Activated CD8-positive, alpha-beta memory T cell treated with anti-CD3 and anti-CD28 coated beads for 1 hour (primary cell): ENCODE measurements at regions not wholly inside any gene's neighbourhood (a gene's known extent, or its start where the extent isn't known, plus 50 kb on each side); places are given as distances from the start of the nearest gene placed in this dataset.
A peak's percentile ranks its signal among the peaks of the same experiment; 100 is the strongest.

Experiments
- DNase-seq, 2 donors: peaks; one replicate each; pipeline ENCODE4 v3.0.0-alpha.2; 2020; ENCODE audit warnings: low read depth in 1 of 2; ENCODE audit errors: extremely low read depth in 1 of 2

DNA sequence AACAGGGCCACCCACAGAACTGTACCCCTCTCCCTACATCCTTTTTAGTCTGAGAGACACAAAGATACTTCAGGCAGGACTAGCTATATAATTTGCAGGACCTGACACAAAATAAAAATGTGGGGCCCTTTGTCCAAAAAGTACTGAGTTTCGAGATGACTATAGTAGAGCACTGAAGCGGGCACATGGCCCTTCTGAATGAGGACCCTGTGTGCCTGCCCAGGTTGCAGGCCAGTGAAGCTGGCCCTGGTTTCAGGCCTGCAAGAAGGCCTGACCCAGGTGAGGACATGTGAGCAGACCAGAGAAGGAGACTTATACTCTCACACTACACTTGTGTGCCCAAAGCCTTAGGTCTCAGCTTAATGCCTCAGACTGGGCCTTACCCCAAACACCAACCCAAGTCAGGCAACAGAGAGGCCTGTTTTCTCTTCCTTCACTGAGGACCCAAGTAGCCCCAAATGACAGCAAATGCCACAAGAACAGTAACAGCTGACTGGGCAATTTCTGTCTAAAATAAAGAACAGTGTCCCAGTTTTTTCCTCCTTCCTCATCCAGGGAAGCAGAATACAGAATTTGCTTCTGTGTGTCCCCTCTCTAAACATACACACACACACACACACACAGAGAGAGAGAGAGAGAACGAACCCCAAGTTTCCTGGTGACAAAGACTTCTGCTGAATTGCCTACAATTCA, 100.9 kb upstream of the ARHGEF3 start:
- no peak for DNase-seq

DNA sequence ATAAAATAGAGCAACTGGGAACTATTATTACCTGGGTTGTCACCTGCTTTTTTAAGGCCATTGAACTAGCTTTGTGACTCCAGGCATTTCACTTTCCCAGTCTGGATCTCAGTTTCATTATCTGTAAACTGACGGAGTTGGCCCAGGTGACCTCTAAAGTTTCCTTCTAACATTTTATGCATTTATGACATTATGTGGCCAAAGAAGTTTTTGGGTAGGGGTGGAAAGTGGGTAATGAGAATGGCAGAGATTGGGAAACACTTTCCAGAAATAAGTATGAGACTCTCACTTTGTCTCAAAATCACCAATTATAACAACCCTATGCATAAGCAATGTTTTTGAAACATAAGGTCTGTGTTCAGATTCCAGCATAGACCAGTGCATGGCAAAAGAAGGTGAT, 99.1 kb upstream of the ARHGEF3 start:
- no peak for DNase-seq

DNA sequence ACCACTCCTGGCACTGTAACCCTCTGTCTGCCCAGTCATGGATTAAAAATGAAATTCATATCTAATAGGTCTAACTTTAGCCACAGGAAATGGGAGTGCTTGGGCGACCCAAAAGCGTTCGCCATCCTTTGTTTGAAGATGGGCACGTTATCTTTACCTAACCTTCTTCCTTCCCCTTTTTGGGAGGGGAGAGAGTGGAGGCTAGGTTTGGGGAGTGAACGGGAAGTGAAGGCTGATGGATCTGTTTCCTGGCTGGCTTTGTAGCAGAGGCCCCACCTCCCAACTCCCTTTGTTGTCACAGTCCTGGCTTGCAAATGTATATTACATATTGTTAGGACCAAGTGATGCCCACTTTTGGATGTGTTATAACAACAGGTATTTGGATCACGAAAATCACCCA, 98.1 kb upstream of the ARHGEF3 start:
- no peak for DNase-seq

DNA sequence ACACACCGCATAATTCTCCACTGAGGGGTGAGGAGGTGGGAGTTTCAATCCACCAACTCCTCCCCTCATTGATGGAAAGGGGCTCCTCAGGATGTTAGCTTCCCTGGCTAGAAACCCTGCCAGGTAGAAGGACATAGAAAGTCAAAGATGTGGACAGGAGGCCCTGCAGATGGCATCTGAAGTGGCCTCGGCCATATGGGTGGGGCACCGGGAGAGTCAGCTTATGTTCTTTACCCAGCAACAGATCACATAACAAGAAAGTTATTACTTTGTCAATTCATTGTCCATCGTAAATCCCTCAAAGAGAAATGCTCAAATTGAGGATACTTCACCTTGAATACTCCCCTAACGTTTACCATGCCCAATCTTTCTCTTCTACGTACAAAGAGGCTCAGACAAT, 97.3 kb upstream of the ARHGEF3 start:
- DNase-seq: no peak

DNA sequence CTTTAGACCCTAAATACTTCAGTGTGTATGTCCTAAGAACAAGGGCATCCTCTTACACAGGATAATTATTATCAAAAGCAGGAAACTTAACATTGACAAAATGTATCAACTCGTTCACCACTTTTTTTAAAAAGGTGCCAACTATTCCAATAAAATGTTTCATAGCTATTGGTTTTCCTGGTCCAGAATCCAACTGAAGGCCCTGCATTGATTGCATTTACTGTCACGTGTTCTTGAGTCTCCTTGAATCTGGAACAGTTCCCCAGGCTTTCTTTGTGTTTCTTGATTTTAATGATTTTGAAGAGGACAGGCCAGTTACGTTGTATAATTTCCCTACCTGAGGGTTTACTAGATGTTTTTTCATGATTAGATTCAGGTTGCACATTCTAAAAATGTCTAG, 94.6 kb upstream of the ARHGEF3 start:
- DNase-seq: no peak

DNA sequence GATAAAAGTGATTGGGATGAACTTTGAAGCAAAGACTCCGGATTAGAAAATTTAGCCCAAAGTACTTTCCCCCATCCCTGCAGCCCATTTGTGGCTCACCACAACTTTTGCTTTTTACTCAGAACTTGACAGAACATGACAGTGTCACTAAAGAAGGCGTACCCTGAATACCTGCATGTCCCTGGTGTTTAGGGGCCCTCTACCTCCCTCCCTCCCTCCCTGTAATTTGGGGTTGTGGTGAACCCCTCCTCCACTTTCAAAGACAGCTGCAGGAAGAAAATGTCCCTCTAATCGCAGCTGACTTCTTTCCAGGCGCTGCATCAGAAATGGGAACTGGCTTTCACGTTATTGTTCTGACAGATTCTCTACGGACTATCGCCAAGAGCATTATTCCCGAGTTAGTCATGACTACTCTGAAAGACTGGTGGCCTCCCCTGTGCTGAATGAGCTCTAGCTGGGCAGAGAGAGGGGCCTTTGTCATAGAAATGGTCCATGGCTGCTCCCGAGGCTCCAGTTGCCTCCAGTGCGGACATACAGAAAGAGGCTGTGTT, 93.2 kb upstream of the ARHGEF3 start:
- no peak for DNase-seq

DNA sequence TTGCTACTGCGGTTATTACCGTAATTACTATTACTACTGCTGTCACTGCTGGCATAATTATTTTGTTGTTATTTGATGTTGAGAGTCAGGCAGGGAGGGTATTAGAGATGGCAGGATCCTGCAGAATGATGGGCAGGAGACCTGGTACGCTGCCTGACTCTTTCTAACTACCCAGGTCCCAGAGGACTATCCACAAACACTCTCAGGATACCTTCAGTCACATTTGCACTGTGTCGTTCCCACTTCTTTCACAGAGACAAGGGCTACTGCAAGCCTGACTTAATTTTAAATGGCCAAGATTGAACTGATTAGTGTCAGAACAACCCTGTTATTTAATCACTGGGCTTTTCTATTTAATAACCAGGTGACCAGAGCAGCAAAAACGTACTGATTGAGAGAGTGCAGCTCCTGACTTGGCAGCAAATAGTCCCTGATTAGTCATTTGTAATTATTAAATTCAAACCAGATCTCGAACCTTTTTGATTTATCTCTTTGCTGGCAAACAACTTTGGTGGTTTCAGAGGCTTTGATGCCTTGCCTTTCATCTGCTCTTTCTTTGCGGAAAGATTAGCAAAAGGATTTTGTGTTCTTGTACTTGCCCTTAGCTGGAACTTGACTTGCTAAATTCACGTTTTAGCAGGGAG, 88.8 kb upstream of the ARHGEF3 start:
- DNase-seq: no peak

DNA sequence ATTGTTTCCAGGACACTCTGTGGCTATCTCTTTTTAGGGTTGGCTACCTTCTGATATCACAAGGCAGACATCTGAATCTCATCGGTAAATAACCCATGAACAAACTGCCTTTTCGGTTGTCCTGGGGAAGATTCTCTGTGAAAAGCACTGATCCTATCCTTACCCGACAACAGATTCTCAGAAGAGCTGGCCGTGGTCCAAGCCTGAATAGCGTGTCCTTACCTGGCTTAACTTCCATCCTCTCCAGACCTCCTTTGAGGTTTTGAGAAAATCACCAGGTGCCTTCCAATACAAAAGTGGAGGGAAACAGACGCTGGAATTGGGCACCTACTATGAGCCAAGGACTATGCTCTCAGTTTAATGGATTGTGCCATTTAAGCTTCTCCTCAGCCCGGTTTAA, 87.4 kb upstream of the ARHGEF3 start:
- no peak for DNase-seq

DNA sequence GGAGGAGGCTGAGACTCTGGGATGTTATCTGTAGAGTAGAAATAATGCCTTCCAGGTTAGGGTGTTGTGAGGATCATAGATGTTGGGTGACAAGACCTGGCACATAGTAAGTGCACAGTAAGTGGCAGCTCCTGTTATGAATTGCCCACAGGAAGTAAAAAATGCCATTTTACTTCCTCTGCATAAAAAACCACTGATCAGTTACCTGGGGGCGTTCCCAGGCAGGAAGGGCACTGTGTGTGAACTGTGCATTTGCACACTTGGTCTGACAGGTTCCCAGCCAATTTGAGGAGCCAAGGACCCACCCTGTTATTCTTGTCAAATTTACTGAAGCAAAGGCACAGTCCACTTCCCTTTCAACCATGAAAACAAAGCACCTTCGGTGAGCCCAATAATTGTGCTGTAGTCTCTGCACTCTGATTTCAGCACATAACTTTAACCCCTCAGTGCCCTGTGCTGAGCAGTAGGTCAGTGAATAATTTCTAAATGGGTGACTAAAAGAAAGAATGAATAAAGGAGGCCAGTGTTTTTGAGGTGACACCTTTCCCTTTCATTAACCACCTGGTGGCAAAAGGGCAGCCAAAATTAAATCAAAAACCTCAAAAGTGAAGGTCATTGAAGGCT, 85.8 kb upstream of the ARHGEF3 start:
- no peak for DNase-seq

DNA sequence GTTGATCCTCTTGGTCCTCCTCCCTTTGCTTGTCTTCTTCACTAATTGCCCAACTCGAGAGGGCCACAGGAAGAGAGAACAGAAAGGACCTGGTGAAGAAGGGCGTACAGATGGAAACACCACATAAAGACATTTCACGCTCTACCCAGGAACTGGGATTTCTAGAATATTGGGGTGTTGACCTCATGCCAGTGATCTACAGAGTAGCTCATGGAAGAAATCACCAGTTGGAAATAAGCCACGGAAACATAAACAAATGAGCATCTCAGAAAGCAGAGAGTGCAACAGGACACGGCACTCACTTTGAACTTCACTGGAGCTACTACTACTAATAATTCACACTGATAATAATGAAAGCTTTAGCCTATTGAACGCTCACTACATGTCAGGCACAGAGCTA, 84.6 kb upstream of the ARHGEF3 start:
- DNase-seq: no peak

DNA sequence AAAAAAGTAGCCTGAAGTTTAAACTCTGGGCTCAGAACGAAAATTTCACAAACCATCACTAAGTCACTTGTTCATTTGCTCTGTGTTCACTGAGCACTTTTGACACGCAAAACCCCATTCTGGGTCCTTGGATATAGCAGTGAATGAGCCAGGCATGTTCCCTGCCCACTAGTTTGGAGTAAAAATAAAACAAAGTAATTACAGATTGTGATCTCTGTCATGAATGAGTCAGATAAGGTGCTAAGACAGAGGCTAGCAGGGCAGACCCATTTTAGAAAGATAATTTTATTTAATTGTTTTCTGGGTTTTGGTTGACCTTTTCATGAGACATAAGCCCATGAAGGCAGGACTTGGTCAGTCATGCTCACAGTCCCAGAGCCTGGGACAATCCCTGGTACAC, 84.1 kb upstream of the ARHGEF3 start:
- DNase-seq: no peak

DNA sequence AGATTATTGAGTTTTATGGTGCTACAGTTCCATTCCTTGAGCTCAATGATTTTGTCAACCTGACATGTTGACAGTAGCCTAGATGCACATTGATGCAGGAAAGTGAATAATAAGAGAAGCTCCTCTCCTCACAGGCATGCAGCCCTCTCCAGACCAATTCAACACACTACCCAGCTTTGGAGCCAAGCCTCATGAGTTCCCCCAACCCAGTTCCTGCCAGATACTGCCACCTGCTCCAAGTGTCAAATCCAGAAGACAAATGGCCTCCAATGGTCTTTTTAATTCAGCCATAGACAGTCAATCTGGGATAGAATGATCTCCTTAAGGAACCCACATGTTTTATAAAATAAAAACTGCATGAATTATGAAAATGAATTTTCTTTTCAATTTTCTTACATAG, 83.7 kb upstream of the ARHGEF3 start:
- no peak for DNase-seq

DNA sequence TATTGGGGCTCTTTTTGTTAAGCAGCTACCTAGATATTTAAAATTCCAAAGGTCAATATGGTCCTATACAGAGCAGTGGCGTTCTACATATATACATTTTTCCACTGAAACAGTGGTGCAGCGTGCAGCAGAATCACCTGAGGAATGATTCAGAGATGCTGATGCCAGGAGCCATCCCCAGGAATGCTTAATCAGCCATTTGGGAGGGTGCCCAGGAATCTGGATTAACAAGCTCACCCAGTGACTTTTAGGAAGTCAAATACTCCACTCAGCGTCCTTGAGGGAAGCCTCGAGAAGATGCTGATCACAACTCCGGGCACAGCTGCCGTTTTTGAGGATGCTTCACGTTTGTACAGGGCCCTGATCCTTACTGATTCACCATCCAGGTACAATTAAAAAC, 82.6 kb upstream of the ARHGEF3 start:
- no peak for DNase-seq

DNA sequence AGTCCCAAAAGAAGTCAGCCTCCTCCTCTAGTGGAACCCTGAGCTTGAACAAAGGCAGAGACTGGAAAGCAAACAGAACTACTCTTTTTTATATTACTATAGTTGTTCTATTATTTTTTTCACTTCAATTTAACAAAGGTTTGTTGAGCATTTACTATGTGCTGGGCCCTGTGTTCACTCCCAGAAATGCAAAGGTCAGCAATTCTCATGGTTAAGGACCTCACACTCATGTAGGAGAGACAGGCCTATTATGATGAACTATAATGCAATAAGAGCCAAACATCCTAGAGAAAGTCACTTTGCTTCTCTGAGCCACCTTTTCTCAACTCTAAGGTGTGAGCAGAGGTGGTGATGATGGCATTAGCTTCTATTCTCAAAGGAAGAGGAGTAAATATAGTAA, 82.1 kb upstream of the ARHGEF3 start:
- no peak for DNase-seq

DNA sequence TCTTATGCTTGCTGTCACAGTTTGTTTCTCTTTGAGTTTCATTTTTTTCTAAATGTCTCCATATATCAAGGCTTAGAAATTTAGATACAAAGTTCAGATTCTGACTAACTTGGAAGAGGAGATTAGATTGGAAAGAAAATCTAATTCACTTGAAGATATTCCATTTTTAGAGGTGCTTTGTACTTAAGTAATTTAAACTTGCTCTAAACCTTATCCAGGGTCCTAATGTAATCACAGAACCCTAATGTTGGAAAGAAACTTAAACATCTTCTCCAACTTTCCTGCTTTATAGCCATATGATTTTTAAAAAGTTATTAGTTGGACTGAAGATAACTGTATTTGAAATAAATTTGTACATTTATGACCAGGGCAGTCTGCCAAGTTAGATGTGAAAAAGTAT, 81.1 kb upstream of the ARHGEF3 start:
- DNase-seq: no peak

DNA sequence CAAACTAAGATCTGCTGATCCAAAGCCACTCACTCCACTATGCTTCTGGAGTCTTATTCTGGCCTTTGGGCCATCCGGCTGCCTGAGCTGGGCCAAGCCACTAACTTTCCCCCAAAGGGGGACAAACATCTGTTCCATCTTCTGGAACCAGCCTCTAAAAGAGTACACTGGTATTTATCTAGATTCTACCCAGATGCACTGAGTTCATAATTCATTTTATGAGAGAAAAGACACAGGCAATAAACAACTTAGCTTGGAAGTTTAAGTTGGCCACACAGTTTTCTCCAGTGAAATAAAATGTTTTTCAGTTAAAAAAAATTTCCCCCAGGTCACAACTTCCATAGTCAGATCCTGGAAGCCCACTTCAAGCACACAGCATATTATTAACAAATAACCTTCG, 80.1 kb upstream of the ARHGEF3 start:
- no peak for DNase-seq

DNA sequence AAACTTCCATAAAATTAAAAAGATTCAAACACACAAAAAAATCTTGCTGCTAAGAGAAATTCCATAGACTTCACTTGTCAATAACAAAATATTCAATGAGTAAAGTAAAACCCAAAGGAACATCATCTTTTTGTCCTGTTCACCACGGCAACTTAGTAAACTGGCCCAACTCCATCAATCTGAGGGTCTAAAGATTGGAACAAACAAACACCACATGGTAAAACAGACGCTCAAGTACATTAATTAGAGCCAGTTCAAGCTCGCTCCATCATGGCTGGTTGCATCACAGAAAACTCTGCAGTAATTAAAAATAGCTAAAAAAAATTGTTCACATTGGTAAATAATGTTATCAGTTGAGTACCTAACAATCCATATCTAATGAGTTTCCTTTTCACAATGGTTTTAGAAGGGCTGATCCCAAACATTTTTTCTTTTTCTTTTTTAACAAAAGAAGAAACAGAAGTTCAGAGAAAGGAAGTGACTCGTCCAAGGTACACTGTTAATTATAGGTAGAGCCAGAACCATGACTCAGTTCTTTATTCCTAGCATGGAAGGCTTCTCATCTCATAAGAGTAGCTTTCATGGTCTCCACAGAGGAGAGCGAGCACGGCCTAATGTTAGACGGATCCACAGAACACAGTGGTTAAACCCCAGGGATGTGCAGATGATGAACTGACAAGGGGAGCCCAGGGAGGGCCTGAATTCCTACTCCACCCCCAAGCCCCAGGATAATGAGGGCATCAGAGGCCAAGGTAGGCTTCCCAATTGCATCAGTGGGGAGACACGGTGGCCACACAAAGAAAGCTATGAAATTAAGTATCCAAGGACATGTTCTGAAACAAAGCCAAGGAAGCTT, 79.2 kb upstream of the ARHGEF3 start:
- no peak for DNase-seq

DNA sequence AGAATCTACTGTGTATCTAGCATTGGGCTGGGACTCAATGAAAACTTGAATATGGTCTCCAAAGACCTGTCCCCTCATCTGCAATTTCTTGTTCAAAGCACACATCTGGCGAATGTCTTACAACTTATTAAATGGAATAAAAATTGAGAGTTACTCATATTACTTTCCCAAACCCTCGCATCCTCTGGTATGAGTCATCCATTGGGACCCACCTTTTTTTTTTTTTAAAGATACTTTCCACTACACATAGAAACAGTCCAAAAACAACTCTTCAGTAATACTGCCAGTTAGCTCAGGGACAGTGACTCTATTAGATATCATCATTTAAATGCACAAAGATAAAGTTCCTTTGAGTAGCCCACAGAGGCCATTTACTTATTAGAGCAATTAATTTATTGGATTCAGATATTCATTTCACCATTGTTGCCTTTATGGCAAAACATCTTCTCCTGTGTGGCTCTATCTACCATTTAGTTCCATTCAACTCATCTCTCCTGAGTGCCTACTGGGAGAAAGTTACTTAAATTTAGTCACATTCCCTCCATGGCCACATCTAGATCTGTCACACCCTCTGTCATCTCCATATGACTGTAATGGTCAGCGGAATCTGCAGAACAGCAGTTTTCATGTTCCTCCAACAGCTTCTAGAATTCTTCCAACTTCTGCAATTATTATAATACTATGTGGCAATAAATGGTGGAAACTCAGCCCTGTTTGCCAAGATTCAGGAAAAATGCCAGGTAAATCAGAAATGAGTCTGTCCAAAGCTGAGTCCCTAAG, 77.9 kb upstream of the ARHGEF3 start:
- DNase-seq: no peak

DNA sequence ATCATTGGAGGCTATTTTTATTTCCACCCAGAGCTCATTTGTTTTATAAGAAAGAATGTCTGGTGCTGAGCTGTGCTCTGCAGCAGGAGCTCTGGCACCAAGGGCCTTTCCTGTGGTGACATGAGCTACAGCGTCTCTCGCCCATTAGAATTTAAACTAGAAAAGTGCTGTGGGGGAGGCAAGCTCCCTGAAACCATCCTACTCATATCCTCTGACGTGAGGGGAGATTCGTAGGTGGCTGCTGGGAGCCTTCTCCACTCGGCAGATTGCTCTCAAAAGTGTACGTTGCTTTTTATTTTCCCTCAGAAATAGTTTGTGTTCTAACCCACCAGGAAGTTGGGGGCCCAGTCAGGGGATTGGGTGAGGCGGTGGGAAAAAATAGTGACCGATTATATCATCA, 76.3 kb upstream of the ARHGEF3 start:
- DNase-seq: peak in 1 of 2 donors; percentile 8

DNA sequence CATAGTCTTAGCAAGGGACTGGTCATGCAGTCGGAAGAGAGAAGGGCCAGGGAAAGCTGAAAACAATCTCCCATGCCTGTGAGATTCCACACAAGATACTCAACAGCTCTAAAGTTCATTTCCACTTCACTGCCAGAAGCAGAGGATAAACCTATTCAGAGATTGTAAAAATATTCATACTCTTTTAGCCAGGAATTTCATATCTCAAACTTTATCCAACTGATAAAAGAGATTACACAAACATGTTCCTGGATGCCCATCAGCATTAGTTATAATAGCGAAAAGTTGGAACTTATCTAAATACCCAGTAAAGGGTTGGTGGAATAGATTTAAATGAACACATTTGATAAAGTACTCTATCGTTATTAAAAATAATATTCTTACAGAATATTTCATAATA, 75.2 kb upstream of the ARHGEF3 start:
- DNase-seq: no peak

DNA sequence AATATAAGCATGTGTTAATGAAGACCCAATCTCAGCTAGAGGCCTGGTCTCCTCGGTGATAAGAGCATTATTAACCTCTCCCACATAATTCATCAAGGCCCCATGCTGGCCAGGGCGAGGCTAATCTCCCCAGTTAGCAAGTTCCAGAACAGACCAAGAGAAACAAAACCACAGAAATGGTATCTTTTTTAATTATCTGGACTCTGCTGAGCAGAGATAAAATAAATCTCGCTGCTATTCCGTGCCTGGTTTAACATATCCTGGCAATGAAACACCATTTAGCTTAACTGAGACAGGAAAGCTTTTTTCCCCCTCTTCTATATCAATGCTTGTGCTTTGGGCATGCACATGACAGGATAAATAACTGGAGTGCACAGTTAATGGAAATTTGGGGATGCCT, 72.5 kb upstream of the ARHGEF3 start:
- DNase-seq: no peak
